ENCODE measurements at regions not wholly inside any gene's neighbourhood (a gene's known extent, or its start where the extent isn't known, plus 50 kb on each side); places are given as distances from the start of the nearest gene placed in this dataset.

- no peak for DNase-seq
These were observed 289.4 kb downstream of the FOXO1 start for GRCh38 chr13:40376867-40377535.

DNA sequence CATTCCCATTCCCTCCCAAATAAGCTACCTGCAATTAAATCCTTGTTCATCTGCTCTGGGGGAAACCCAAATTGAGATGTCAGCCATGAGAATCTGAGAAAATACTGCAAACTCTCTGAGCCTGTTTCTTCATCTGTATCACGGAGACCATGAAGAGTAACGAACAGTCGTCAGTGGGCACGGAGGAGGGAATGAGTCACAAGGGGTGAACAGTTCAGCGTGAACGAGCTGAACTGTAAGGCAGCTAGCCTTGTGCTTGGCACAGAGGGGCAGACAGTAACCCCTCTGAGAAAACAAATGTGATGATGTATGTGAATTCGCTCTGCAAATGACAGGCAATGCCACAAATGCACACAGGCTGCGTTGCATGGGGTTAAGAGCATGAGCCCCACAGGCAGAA, 288.7 kb downstream of the FOXO1 start:
- DNase-seq: no peak

GRCh38 chr13:40379196-40379595, 287.2 kb downstream of the FOXO1 start:
- DNase-seq: no peak

GRCh38 chr13:40379794-40380578, 286.5 kb downstream of the FOXO1 start:
- DNase-seq: no peak

DNA sequence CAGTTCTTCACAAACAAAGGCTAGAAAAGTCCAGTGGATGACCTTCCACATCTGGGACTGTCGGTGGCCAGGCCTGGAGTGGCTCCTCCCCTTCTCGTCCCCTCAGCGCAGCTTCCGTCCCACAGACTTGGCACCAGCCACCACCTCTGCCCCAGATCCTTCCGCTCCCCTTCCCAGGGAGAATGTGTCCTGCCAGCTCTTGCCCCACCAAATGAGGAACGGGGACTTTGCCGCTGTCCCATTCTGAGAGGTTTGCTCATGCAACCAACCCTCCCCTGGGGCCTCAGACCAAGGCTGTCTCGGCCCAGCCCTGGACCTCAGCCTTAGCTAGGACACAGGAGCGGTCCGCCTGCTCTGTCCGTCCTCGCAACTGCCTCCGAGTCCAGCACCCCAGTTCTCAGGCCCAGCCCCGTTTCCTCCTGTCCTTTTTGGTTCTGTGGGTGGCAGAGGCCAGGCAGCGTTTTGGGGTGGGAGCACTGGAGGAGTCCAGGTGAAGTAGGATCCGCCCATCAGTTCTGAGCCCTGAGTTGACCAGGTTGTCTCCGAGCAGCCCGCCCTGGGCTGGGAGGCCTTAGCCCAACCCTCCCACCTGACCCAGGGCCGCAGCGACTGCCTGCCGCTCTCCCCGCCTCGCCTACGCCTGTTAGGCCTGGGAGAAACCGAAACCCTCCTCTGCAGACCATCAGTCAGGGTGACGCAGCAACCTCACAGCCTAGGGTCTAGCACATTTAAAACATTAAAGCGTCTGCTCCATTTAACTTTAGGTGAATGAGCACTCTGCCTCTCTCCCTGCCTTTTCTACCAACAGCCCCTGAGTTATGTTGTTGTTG, 284.3 kb downstream of the FOXO1 start:
- no peak for DNase-seq

GRCh38 chr13:40383132-40383531, 283.3 kb downstream of the FOXO1 start:
- no peak for DNase-seq

DNA sequence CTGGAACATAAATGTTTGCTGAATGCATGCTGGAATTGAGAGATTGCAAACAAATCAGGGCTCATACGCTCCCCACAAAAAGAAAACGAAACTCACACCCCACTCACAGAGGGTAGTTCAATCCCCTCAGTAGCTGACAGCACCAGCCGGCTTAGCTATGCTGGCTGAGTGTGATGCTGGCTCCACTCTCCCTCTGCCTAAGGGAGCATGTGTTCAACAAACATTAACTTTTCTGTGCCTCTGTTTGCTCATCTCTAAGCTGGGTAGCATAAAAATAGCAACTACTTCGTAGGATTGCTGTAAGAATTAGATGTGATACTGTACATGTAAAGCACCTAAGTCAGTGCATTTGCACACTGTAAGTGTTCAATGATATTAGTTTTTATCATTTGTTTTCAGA, 282.6 kb downstream of the FOXO1 start:
- DNase-seq: no peak

- no peak for DNase-seq
These were observed 281.2 kb downstream of the FOXO1 start for GRCh38 chr13:40384976-40385857.

- no peak for DNase-seq
These were observed 280.6 kb downstream of the FOXO1 start for GRCh38 chr13:40385858-40386180.

- no peak for DNase-seq
These were observed 279.9 kb downstream of the FOXO1 start for GRCh38 chr13:40386586-40386985.

- DNase-seq: no peak
These were observed 278.7 kb downstream of the FOXO1 start for GRCh38 chr13:40387775-40388174.

DNA sequence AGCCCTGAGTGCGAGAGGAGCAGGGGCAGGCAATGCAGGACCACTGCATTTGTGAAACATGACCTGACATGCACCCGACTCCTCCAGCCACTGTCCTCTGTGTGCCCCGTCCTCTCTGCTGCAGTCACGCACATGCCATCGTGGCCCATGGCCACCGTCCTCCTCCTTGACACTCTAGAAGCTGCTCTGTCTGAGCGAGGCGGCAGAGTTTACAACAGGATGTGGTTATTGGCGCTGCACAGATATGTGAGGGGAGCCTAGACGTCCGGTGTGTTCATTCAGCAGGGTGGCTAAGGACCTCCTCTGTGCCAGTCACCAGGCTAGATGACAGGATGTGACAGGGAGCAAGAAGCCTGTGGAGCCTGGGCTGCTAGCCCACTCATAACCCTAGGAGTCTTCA, 277.8 kb downstream of the FOXO1 start:
- peak; percentile 38 for DNase-seq

- DNase-seq: peak; percentile 23
These were observed 277.3 kb downstream of the FOXO1 start for GRCh38 chr13:40389081-40389641.

- no peak for DNase-seq
These were observed 276.0 kb downstream of the FOXO1 start for GRCh38 chr13:40390401-40390916.

DNA sequence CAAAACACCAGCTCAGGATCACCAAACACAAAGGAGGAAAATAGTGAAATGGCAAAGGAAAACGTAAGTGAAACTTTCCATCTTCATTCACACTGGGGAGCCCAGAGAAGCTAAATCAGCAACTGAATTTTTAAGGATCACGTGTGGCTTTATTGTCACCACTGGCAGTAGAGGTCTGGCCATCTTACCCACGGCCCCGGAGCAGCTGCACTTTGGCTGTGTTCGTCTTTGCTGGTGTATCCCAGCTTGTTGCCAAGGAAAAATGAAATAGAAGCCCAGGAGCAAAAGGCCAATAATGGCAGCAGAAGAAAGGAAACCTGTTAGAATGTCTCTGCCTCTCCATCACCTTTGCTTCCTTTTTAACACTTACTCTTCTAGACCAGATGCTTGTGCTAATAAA, 274.7 kb downstream of the FOXO1 start:
- no peak for DNase-seq

DNA sequence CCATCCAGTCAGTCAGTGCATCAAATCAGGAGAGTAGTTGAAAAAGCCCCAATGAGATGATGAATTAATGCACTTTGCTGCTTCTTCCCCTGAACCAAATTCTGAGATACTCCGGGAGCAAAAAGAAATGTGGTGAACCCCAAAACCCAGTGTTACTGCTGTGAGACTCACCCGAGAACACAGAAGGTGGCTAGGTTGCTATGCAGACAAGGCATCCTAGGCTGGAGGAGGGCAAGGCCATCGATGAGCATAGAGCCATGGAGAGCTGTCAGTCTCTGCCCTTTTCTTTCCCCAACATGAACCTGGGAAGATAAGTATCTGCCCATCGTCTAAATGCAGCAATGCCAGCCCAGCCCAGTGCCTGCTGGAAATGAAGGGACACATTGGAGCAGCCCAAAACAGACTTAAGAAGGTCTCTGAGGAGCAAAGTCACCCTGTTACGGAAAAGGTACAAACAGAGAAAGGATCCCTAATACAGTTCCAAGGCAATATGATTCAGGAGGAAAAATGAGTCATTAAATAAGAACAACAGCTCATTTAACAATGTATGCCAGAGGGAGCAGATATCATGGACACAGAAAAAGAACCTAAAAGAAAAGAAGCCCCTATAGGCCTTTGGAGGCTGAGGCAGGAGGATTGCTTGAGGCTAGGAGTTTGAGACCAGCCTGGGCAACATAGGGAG, 272.0 kb downstream of the FOXO1 start:
- no peak for DNase-seq

GRCh38 chr13:40398065-40398464, 268.4 kb downstream of the FOXO1 start:
- DNase-seq: no peak

DNA sequence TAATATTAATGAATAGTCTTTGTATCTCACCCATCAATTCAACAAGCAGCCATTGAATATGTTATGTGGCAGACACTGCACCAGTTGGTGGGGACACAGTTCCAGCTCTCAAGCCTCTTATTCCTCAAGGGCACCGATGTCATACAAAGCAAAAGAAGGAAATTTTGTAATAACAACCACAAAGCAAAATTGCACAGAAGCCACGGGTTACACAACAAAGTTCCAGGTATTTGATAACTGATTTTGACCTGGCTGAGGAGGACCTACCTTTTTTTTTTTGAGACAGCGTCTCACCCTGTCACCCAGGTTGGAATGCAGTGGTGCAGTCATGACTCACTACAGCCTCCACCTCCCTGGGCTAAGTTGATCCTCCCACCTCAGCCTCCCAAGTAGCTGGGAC, 266.7 kb downstream of the FOXO1 start:
- DNase-seq: no peak

DNA sequence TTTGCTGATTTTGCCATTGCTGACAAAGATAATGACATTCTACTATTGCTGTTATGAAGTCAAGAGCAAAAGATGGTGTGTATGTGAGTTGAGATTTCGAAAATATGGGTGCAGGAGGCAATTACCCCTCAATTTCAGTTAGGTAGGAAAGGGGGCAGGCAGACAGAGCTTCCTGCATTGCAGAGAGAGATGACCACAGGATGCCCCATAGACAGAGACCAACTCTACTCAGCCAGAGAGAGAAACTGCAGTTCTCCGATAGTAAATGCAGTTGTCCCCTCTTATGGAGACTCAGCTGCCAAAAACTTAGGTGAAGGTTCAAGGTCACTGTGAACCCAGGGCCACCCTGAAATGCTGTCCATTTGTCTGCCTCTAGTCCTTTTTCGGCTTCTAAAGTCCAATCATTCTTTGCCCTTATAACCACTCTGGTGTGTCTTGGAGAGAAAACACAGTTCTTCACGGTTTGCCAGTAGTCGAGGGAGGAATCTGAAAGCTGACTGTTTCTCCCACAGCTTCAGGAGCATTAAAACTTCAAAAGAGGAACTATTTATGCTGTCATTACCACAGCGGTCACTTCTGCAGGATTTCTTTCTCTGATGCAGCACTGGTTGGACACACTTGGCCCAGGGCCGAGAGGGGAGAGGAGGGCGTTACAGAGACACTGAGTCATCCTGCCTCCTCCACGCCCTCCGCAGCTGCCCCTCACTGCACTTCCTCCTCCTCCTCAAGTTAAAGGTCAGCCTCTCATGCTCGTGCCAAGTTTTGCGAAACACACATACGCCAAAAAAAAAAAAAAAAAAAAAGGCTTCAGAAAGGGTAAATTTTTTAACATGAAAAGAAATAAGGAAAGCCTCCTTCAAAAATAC, 264.3 kb downstream of the FOXO1 start:
- DNase-seq: no peak

GRCh38 chr13:40402931-40403431, 263.5 kb downstream of the FOXO1 start:
- DNase-seq: no peak
